ENCODE measurements at regions not wholly inside any gene's neighbourhood (a gene's known extent, or its start where the extent isn't known, plus 50 kb on each side); places are given as distances from the start of the nearest gene placed in this dataset.

GRCh38 chr14:48970943-48971342 lies 615.2 kb downstream of the RPS29 start:
- Histone ChIP-seq H3K9me3 (ENCODE audit: control insufficient read depth in 4 of 4, low read length in 3 of 4) (no peaks in the 10 kb centered on the region), H3K27ac (ENCODE audit: low read depth in 1 of 2, low read length in 2 of 2) (no peak overlapping the region), H3K27me3 (ENCODE audit: control insufficient read depth in 4 of 4, insufficient read depth in 4 of 4, low read length in 3 of 4) (no peaks in the 10 kb centered on the region), H3K4me3 (ENCODE audit: low read depth in 1 of 3, low read length in 3 of 3) (no peak overlapping the region), H3K36me3 (ENCODE audit: control insufficient read depth in 4 of 4, insufficient read depth in 3 of 4, low read depth in 1 of 4, low read length in 3 of 4) (no peaks in the 10 kb centered on the region), H3K9ac (ENCODE audit: low read depth in 1 of 2, low read length in 2 of 2) (no peak overlapping the region), H3K4me1 (ENCODE audit: control insufficient read depth in 4 of 4, insufficient read depth in 4 of 4, low read length in 3 of 4) (no peaks in the 10 kb centered on the region)
- DNase-seq (ENCODE audit: low spot score) = no peak
- no peak for TF ChIP-seq CTCF (IDR thresholded peaks at IDR 0.05; ENCODE audit: low read depth, low read length, missing input control)
- no peak for TF ChIP-seq FOXA1 (IDR thresholded peaks at IDR 0.05)
- no peak for TF ChIP-seq TAF1 (conservative IDR thresholded peaks at IDR 0.05)
- TF ChIP-seq EGR1 (IDR thresholded peaks at IDR 0.05; ENCODE audit: low read depth in 2 of 2) = no peak
- no peak for TF ChIP-seq YY1 (IDR thresholded peaks at IDR 0.05)
- TF ChIP-seq RXRA (IDR thresholded peaks at IDR 0.05) = no peak
- TF ChIP-seq GABPA (IDR thresholded peaks at IDR 0.05 in 1 of 2, conservative IDR thresholded peaks at IDR 0.05 in 1 of 2) = no peak
- TF ChIP-seq FOXA2 (IDR thresholded peaks at IDR 0.05) = no peak
- TF ChIP-seq JUND (IDR thresholded peaks at IDR 0.05) = no peak
- TF ChIP-seq HNF4A (conservative IDR thresholded peaks at IDR 0.05) = no peak
- TF ChIP-seq RAD21 (IDR thresholded peaks at IDR 0.05) = no peak
- no peak for TF ChIP-seq ZBTB33 (IDR thresholded peaks at IDR 0.05)
- TF ChIP-seq REST (IDR thresholded peaks at IDR 0.05) = no peak
- TF ChIP-seq MAX (IDR thresholded peaks at IDR 0.05) = no peak

- H3K36me3 ChIP-seq (ENCODE audit: control insufficient read depth in 4 of 4, insufficient read depth in 3 of 4, low read depth in 1 of 4, low read length in 3 of 4) = no peaks in the 10 kb centered on the region
- H3K4me1 ChIP-seq (ENCODE audit: control insufficient read depth in 4 of 4, insufficient read depth in 4 of 4, low read length in 3 of 4) = no peaks in the 10 kb centered on the region
- no peak overlapping the region for H3K4me3 ChIP-seq (ENCODE audit: low read depth in 1 of 3, low read length in 3 of 3)
- H3K9ac ChIP-seq (ENCODE audit: low read depth in 1 of 2, low read length in 2 of 2) = no peak overlapping the region
- no peak overlapping the region for H3K27ac ChIP-seq (ENCODE audit: low read depth in 1 of 2, low read length in 2 of 2)
- DNase-seq (ENCODE audit: low spot score) = no peak
- 57% methylated on average over 3 of the region's 3 CpGs for WGBS
- TF ChIP-seq ATF3 (IDR thresholded peaks at IDR 0.05) = no peak
- no peak for TF ChIP-seq HNF4A (conservative IDR thresholded peaks at IDR 0.05)
- TF ChIP-seq FOXA2 (IDR thresholded peaks at IDR 0.05) = no peak
- no peak for TF ChIP-seq CTCF (IDR thresholded peaks at IDR 0.05; ENCODE audit: low read depth, low read length, missing input control)
- TF ChIP-seq HNF4G (IDR thresholded peaks at IDR 0.05) = no peak
- TF ChIP-seq REST (IDR thresholded peaks at IDR 0.05) = no peak
- TF ChIP-seq JUND (IDR thresholded peaks at IDR 0.05) = no peak
- TF ChIP-seq YY1 (IDR thresholded peaks at IDR 0.05) = no peak
- TF ChIP-seq SP1 (IDR thresholded peaks at IDR 0.05) = no peak
- no peak for TF ChIP-seq MAX (IDR thresholded peaks at IDR 0.05)
- no peak for TF ChIP-seq TAF1 (conservative IDR thresholded peaks at IDR 0.05)
- no peak for TF ChIP-seq RAD21 (IDR thresholded peaks at IDR 0.05)
- no peaks in the 10 kb centered on the region for H3K9me3 ChIP-seq (ENCODE audit: control insufficient read depth in 4 of 4, low read length in 3 of 4)
- H3K27me3 ChIP-seq (ENCODE audit: control insufficient read depth in 4 of 4, insufficient read depth in 4 of 4, low read length in 3 of 4) = no peaks in the 10 kb centered on the region
These were observed 618.8 kb downstream of the RPS29 start for GRCh38 chr14:48967419-48967818.
